ENCODE measurements at regions not wholly inside any gene's neighbourhood (a gene's known extent, or its start where the extent isn't known, plus 50 kb on each side); places are given as distances from the start of the nearest gene placed in this dataset.

DNA sequence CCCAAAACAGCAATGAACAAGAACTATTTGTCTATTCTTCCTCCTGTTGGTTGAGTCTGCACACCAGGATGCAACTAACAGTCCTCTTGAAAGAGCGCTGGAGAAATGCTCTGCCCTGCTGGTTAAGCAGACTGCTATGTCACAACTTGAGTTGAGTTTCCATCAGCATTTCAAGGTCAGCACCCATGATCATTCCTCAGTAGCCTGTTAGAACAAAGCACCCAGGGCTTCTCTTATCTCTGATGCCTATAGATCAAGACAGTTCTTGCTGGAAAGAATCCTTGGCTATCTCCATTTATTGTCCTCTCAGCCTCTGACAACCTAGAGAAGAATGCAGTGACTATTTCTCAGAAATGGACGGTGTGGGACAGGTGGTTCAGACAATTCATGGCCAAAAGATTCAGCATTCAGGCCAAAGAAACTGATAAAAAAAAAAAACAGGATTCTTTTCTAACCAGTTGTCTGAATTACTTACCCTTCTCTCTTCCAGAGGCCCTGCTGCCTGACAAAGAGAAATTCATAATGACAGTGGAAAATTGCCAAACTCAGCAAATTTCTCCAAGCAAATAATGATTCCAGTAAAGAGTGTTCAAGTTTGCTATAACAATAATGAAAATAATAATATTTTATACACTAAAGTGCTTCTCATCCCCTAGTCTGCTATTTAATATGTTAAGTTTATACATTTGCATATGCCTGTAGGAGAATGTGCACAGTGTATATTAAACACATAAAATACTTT lies 306.7 kb downstream of the EMP1 start:
- no peak for DNase-seq (ENCODE audit: low read depth)

- DNase-seq (ENCODE audit: low read depth): no peak
These were observed 302.5 kb downstream of the EMP1 start for GRCh38 chr12:13499008-13499407.

DNA sequence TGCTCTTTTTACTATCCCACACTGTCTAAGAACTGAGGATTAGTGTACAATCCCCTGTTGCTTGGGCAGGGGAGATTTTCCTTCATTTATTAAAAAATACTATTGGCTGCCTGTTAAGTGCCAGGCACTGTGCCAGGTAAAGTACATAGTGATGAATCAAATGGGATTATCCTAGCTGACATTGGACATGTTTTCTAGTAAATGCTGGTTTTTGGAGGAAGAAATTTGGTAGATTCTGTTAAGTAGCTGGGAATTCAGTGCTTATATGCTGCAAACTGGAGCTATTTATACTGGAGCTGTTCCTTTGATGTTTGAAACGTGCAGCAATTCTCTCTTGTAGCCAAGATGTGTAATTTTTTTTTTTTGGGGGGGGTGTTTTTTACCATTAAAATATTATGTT lies 299.6 kb downstream of the EMP1 start:
- DNase-seq (ENCODE audit: low read depth): no peak

- no peak for DNase-seq (ENCODE audit: low read depth)
These were observed 292.7 kb downstream of the EMP1 start for GRCh38 chr12:13489246-13489645.

DNA sequence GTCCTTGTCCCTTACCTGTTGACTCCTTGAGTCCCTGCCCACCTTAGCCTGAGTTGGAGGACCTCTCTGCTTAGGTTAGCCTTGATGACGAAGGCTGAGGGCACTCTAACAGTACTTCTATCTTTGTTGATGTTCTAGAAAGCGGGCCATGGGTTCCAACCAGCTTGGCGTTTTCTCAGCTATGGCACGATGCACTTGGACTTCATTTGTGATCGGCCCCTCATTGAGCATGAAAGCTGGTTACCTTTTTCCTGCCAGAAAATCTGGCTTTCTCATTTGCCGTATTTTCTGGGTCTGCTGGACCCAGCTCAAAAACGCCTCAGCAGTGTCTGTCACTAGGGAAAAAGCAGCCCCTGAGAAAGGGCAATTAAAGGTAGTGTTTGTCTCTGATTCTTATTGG lies 290.8 kb downstream of the EMP1 start:
- DNase-seq (ENCODE audit: low read depth): no peak

- no peak for DNase-seq (ENCODE audit: low read depth)
These were observed 290.3 kb downstream of the EMP1 start for GRCh38 chr12:13486794-13487193.

GRCh38 chr12:13478650-13479181 lies 282.2 kb downstream of the EMP1 start:
- no peak for DNase-seq (ENCODE audit: low read depth)

- DNase-seq (ENCODE audit: low read depth): no peak
These were observed 277.9 kb downstream of the EMP1 start for GRCh38 chr12:13474381-13474780.

DNA sequence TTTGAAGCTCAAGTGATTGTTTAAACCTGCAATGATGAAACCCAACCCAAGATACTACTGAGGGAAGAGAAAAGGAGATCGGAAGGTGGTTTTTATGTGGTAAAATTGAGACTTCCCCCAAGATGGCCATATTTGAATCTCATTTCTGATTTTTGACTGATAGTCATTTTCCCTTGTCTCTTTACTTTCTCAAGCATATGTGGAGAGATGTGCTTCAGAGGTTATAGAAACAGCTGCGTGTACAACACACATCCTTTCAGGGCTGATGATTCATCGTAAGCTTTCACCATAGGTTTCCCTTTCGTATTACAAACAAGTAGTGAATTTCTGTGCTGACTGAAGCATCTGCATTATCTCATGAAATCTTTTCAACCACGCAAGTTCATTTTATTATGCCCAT lies 276.2 kb downstream of the EMP1 start:
- no peak for DNase-seq (ENCODE audit: low read depth)

- DNase-seq (ENCODE audit: low read depth): no peak
These were observed 274.9 kb downstream of the EMP1 start for GRCh38 chr12:13471471-13471870.

GRCh38 chr12:13465635-13466034 lies 269.1 kb downstream of the EMP1 start:
- no peak for DNase-seq (ENCODE audit: low read depth)

GRCh38 chr12:13463189-13463588 lies 266.7 kb downstream of the EMP1 start:
- no peak for DNase-seq (ENCODE audit: low read depth)

DNA sequence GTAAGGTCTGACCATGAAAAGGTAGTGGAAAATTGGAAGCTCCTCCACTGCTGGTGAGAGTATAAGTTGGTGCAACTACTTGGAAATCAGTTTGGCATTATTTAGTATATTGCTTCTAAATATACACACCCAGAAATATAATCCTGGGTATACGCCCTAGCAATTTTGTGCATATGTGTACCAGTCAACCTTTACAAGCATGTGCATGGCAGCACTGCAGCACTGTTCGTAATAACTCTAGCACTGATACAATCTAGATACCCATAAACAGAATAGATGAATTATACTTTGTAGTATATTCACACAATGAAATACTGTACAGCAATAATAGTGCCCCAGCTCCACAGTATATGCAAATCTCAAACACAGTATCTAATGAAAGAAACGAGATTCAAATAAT lies 265.9 kb downstream of the EMP1 start:
- no peak for DNase-seq (ENCODE audit: low read depth)

DNA sequence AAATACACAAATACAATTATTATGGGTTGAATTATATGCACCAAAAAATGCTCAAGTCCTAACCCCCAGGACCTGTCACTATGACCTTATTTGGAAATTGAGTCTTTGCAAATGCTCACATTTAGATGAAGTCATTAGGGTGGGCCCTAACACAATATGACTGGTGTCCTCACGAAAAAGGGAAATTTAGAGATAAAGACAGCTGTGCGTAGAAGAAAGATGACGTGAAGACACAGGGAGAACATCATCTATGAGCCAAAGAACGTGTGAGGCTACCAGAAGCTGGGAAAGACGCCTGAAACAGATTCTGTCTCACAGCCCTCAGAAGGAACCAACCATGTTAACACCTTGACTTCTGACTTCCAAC lies 259.2 kb downstream of the EMP1 start:
- no peak for DNase-seq (ENCODE audit: low read depth)

DNA sequence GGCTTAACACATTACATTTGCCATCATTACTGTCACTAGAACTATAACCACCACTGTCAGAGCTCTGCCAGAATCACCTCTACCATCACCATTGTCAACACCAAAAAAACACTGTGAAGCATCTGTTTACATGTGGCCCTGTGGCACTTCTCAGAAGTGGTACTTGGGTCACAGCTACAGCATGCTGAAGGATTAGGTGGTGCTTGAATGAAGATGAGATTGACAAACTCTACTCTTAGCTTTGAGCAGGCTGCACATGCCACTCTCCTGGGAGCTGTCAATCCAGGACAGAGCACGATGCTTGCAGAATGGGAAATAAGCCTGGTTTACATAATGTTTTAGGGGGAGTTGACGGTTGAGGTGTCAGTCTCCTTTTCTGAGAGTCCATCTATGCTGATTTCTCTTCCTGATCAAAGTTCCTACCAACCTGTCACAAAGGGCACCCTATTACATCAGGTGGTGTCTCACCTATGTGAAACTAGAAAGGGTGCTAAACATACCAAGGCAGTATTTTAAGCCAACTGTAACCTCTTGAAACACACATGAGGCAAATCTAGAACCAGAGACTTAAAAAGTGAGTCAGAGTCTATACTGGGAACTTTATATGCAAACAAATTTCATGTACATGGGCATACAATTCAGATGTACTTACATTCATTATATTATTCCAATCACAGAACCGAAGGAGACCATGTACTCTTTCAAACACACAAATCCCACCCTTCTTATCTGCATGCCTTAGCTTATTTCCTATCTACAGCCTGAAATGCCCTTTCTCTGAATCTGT lies 258.7 kb downstream of the EMP1 start:
- no peak for DNase-seq (ENCODE audit: low read depth)

DNA sequence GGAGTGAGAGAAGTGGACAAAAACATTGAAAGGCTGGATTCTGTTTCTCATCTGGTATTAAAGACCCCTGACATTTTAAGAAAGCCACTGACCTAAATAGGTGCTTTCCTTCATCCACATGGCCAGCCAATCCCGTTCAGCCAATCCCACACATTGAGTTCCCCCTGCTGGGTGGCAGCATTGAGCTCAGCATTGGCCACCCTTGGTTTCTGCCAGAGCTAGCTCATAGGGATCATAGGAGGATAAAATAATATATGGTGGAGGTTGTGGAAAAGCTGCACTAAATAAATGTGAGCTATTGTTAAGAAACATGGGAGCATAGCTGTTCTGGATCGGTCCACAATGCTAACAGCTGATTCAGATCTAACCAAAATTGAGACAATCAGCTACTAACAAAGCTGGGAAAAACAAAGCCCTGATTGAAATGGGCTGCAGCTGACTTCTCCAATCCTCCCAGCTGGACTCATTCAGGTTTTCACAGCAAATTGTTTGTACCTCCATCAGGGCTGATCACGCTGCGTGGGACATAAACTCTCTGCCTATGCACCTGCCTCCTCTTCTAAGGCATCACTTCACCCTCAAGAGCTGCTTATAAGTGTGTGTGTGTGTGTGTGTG lies 256.5 kb downstream of the EMP1 start:
- DNase-seq (ENCODE audit: low read depth): no peak

GRCh38 chr12:13451776-13452175 lies 255.2 kb downstream of the EMP1 start:
- DNase-seq (ENCODE audit: low read depth): no peak

DNA sequence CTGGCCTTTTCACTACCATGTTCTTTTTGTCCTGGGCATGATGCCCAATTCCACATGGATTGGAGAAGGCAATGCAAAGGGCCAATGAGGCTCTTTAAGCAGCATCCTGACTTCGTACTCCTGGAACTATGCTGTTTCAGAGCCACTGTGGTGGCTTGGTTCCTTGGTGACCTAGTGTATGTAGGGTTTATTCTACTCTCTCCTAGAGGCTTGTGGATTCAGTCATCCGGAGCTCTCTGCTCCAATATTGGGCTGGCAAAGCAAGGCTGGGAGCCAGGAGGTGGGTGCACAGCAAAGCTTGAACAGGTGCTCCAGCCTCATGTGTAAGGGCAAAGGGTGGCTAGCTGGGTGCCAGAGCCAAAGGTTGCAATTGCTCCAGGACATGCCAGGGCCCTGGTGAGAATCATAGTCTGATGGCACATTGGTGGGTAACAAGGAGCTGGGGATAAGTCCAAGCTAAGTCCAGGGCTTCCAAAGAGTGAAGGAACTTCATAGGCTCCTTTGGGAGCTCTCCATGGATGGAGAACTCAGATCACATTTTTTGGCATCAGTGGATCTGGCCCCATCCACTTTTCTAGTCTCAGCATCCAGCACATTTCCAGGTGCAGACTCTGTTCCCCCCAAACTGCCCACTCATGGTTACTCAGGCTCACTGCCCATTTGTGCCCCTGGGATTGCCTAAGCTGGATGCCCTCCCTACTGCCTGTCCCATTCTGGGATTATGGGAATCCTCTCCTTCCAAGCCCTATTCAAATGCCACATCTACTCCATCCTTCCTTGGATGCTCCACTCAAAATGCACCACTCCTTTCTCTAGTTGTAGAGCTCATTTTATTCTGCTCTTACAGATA lies 253.9 kb downstream of the EMP1 start:
- DNase-seq (ENCODE audit: low read depth): no peak

GRCh38 chr12:13444076-13444475 lies 247.6 kb downstream of the EMP1 start:
- DNase-seq (ENCODE audit: low read depth): no peak

DNA sequence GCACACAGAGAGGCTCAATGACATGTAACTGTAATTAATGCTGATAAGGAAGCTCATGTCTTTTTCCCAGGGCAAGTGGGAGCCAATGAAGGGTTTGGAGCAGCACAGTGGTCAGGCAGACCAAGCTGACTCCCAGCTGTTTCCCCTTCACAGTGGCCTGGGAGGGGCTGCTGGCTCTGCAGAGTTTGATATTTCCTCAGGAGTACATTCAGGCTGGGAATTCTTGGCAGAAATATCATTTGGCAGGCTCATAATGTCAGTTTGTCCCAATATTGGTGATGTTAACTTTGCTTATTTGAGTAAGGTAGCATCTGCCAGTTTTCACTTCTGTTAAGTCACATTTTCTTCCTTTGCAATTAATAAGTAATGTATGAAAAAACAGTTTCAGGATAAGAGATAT lies 247.0 kb downstream of the EMP1 start:
- no peak for DNase-seq (ENCODE audit: low read depth)

DNA sequence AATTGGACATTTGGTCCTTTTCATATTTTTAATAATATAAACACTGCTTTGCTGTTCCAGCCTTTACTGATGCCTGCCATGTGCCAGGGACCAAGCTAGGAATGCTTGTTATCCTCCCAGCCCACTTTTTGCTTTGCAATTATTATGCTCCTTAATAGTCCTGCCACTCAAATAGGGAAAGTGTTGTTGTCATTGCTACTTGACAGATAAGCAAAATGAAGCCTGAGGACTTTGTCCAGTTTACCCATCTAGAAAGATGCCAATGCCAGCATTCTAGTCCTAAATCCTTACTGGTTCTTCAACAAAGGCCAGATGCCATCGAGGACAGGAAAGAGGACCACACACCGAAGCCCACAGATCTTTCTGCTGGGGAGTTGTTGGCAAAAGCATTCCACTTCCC lies 246.5 kb downstream of the EMP1 start:
- no peak for DNase-seq (ENCODE audit: low read depth)

GRCh38 chr12:13442457-13442856 lies 245.9 kb downstream of the EMP1 start:
- DNase-seq (ENCODE audit: low read depth): no peak

Data from stimulated activated CD8-positive, alpha-beta memory T cell treated with anti-CD3 and anti-CD28 coated beads, Interleukin-4, amount 100 ng/mL, for 24 hours (primary cell).